Left ventricle myocardium inferior (tissue), 1 donor: ENCODE measurements at regions not wholly inside any gene's neighbourhood (a gene's known extent, or its start where the extent isn't known, plus 50 kb on each side); places are given as distances from the start of the nearest gene placed in this dataset.
"Not testable (repeated sequence)": the region's sequence is repeated elsewhere in the genome, so short reads cannot be mapped to it uniquely, and the experiment has no call there.

Experiments used
- DNase-seq: peaks from one replicate; pipeline ENCODE4 v3.0.0-alpha.2; 2020
- H3K27ac ChIP-seq: fragments of 200-600 bp; replicated peaks from 2 replicates; pipeline ENCODE4 v1.8.0; 2021
- H3K27me3 ChIP-seq: fragments of 200-600 bp; 2 replicates; pipeline ENCODE4 v1.8.0; 2021; ENCODE audit warnings: low read depth
- H3K36me3 ChIP-seq: fragments of 200-600 bp; 2 replicates; pipeline ENCODE4 v1.8.0; 2021
- H3K4me1 ChIP-seq: fragments of 200-600 bp; 2 replicates; pipeline ENCODE4 v1.8.0; 2021
- H3K4me3 ChIP-seq: fragments of 200-600 bp; 2 replicates; pipeline ENCODE4 v1.8.0; 2021; ENCODE audit warnings: mild to moderate bottlenecking, moderate library complexity
- H3K9me3 ChIP-seq: fragments of 200-600 bp; replicated peaks from 2 replicates; pipeline ENCODE4 v1.8.0; 2021
- intact Hi-C: fragments of 100-400 bp; cut with micrococcal nuclease; formaldehyde crosslinking; loops from one replicate; pipeline ENCODE4 v1.11.0; 2022
- TF ChIP-seq, protein P1 (sequence below): fragments of 200-600 bp; IDR thresholded peaks from 2 replicates; pipeline ENCODE4 v1.8.0; 2021; ENCODE audit warnings: antibody characterized with exemption, mild to moderate bottlenecking, borderline replicate concordance
- donor health status: DM: no; HTN: yes; CAD: no; lungs with severe emphysema.

DNA sequence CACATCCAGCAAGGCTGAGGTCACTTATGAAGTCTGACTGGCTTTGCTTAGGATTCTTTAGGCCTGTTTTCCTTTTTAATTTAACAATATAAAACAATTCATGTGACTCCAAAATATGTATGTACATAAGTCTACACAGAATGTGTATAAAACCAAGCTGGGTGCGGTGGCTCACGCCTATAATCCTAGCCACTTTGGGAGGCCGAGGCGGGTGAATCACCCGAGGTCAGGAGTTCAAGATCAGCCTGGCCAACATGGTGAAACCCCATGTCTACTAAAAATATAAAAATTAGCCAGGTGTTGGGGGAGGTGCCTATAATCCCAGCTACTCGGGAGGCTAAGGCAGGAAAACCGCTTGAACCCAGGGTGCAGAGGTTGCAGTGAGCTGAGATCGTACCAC is 83.1 kb downstream of the SHANK2 start:
- DNase-seq = no peak
- no peak overlapping the region for H3K4me3 ChIP-seq
- TF ChIP-seq, protein P1, sequence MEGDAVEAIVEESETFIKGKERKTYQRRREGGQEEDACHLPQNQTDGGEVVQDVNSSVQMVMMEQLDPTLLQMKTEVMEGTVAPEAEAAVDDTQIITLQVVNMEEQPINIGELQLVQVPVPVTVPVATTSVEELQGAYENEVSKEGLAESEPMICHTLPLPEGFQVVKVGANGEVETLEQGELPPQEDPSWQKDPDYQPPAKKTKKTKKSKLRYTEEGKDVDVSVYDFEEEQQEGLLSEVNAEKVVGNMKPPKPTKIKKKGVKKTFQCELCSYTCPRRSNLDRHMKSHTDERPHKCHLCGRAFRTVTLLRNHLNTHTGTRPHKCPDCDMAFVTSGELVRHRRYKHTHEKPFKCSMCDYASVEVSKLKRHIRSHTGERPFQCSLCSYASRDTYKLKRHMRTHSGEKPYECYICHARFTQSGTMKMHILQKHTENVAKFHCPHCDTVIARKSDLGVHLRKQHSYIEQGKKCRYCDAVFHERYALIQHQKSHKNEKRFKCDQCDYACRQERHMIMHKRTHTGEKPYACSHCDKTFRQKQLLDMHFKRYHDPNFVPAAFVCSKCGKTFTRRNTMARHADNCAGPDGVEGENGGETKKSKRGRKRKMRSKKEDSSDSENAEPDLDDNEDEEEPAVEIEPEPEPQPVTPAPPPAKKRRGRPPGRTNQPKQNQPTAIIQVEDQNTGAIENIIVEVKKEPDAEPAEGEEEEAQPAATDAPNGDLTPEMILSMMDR = no peak
- intact Hi-C loops = no loop called here
- H3K36me3 ChIP-seq = no peaks in the 10 kb centered on the region
- H3K27ac ChIP-seq = no peak overlapping the region
- peaks cover 52% of the 10 kb centered on the region for H3K27me3 ChIP-seq
- no peaks in the 10 kb centered on the region for H3K9me3 ChIP-seq
- H3K4me1 ChIP-seq = no peaks in the 10 kb centered on the region

- H3K4me3 ChIP-seq, H3K4me1 ChIP-seq, H3K36me3 ChIP-seq, DNase-seq, intact Hi-C loops, H3K27ac ChIP-seq, H3K9me3 ChIP-seq: not testable (repeated sequence)
- peaks cover 37% of the 10 kb centered on the region for H3K27me3 ChIP-seq
These were observed 84.6 kb downstream of the SHANK2 start for GRCh38 chr11:71167814-71168213.

GRCh38 chr11:71165771-71166170 is 86.6 kb downstream of the SHANK2 start:
- Histone ChIP-seq H3K9me3 (no peaks in the 10 kb centered on the region), H3K4me3 (no peak overlapping the region), H3K27me3 (peaks cover 31% of the 10 kb centered on the region), H3K4me1 (no peaks in the 10 kb centered on the region), H3K27ac (no peak overlapping the region), H3K36me3 (no peaks in the 10 kb centered on the region)
- intact Hi-C loops = no loop called here
- no peak for DNase-seq
- TF ChIP-seq, protein P1 = no peak

GRCh38 chr11:71164621-71165020 is 87.8 kb downstream of the SHANK2 start:
- H3K4me1 ChIP-seq = no peaks in the 10 kb centered on the region
- H3K36me3 ChIP-seq = no peaks in the 10 kb centered on the region
- intact Hi-C loops = no loop called here
- DNase-seq = no peak
- H3K27me3 ChIP-seq = peaks cover 27% of the 10 kb centered on the region
- TF ChIP-seq, protein P1 = no peak
- no peak overlapping the region for H3K4me3 ChIP-seq
- no peaks in the 10 kb centered on the region for H3K9me3 ChIP-seq
- no peak overlapping the region for H3K27ac ChIP-seq

DNA sequence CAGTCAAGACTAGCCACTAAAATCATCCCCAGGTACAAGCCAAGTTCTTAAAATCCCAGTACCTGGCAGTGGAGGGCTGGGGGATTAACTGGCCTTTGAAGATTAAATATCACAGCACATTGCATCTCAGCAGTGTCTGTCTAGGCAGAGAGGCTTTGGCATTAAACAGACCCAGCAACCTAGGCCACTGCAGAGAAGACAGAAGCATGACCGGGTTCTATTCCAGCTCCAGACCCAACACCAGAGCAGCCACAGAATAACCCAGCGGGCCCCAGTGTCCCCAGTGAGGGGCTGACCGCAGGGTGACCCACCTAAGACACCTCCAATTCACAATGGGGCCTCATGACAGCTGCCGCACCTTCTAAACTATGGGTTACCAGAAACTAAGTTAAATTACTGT is 88.2 kb downstream of the SHANK2 start:
- intact Hi-C loops = no loop called here
- no peak overlapping the region for H3K27ac ChIP-seq
- no peaks in the 10 kb centered on the region for H3K4me1 ChIP-seq
- peaks cover 27% of the 10 kb centered on the region for H3K27me3 ChIP-seq
- H3K9me3 ChIP-seq = no peaks in the 10 kb centered on the region
- no peak overlapping the region for H3K4me3 ChIP-seq
- TF ChIP-seq, protein P1 = no peak
- H3K36me3 ChIP-seq = no peaks in the 10 kb centered on the region
- no peak for DNase-seq

DNA sequence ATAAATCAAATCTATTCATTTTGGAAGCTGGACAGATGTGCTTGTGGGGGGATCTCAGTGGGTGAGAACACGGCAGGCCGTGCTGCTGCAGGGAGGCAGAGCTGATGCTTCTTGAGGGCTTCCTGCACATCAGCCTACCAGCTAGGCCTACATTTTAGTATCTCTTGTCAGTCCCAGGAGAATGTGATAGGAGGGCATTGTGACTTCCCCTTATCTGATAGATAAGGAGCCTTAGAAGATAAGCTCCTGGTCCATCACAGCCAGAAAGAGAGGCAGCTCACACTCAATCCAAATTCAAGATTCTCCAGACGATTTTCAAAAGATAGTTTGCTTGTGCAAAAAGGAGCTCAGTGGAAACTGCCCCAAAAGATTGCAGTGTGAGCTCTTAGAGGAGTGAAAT is 89.0 kb downstream of the SHANK2 start:
- Histone ChIP-seq H3K27me3 (peaks cover 27% of the 10 kb centered on the region), H3K36me3 (no peaks in the 10 kb centered on the region), H3K4me3 (no peak overlapping the region), H3K9me3 (peaks cover 3% of the 10 kb centered on the region), H3K27ac (no peak overlapping the region), H3K4me1 (no peaks in the 10 kb centered on the region)
- no peak for DNase-seq
- TF ChIP-seq, protein P1 = no peak
- intact Hi-C loops = no loop called here
